Neural crest cell (in vitro differentiated cells): ENCODE measurements at regions not wholly inside any gene's neighbourhood (a gene's known extent, or its start where the extent isn't known, plus 50 kb on each side); places are given as distances from the start of the nearest gene placed in this dataset.

Experiments
- DNase-seq: peaks from one replicate; pipeline ENCODE4 v3.0.0; 2021; ENCODE audit warnings: low read depth, mixed read lengths, low spot score
- H3K27ac Mint-ChIP-seq: one replicate; pipeline ENCODE4 v1.8.0; 2021; ENCODE audit warnings: mild to moderate bottlenecking, mixed read lengths; ENCODE audit not compliant: unreplicated experiment
- H3K27me3 Mint-ChIP-seq: 2 replicates; pipeline ENCODE4 v1.8.0; 2021; ENCODE audit warnings: low read depth, mild to moderate bottlenecking, mixed read lengths
- H3K36me3 Mint-ChIP-seq: 2 replicates; pipeline ENCODE4 v1.8.0; 2021; ENCODE audit warnings: low read depth, mild to moderate bottlenecking, mixed read lengths
- H3K4me1 Mint-ChIP-seq: 2 replicates; pipeline ENCODE4 v1.8.0; 2021; ENCODE audit warnings: mixed read lengths
- H3K4me3 Mint-ChIP-seq: one replicate; pipeline ENCODE4 v1.8.0; 2021; ENCODE audit warnings: mild to moderate bottlenecking, mixed read lengths
- H3K9me3 Mint-ChIP-seq: 2 replicates; pipeline ENCODE4 v1.8.0; 2021; ENCODE audit warnings: mixed read lengths
- TF ChIP-seq, protein P1 (sequence below): fragments of 200-600 bp; sonication (generic); conservative IDR thresholded peaks from 2 replicates; pipeline ENCODE4 v1.5.0; 2021; ENCODE audit warnings: antibody characterized with exemption, mild to moderate bottlenecking

DNA sequence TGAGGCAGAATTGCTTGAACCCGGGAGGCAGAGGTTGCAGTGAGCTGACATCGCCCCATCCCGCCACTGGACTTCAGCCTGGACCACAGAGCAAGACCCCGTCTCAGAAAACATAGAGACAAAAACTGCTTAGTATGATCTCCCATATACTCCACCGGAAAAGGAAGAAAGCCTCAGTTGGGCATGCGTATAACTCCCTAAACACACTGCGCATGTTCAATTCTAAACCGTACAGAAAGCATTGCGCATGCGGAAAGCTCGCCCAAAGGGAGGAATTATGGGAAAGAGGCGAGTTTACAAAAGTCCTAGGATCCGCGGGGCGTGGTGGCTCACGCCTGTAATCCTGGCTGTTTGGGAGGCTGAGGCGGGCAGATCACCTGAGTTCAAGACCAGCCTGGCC lies 312.7 kb upstream of the ERCC4 start:
- peaks cover 3% of the 10 kb centered on the region for H3K9me3 Mint-ChIP-seq

DNA sequence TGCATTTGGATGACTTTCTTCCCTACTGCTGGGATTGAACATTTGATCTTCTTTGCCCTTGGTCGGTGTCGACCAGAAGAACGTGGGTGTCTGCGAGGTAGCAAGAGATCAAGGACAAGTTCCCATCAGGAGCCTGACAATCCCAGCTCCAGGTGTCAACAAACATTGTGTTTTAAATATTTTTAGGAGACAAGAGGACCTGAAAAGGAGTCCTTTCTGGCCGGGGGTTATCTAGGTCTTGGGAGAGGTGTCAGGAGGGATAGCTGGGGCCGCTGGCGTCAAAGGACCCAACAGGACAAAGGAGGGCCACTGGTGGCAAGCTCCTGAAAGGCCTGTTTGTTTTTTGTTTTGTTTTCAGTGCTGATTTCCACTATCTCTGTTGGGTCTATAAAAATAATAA lies 308.4 kb upstream of the ERCC4 start:
- Mint-ChIP-seq H3K27me3 (no peaks in the 10 kb centered on the region), H3K36me3 (no peaks in the 10 kb centered on the region), H3K27ac (no peak overlapping the region), H3K4me1 (peaks cover 17% of the 10 kb centered on the region), H3K9me3 (peaks cover 3% of the 10 kb centered on the region), H3K4me3 (no peak overlapping the region)
- no peak for DNase-seq
- TF ChIP-seq, protein P1, sequence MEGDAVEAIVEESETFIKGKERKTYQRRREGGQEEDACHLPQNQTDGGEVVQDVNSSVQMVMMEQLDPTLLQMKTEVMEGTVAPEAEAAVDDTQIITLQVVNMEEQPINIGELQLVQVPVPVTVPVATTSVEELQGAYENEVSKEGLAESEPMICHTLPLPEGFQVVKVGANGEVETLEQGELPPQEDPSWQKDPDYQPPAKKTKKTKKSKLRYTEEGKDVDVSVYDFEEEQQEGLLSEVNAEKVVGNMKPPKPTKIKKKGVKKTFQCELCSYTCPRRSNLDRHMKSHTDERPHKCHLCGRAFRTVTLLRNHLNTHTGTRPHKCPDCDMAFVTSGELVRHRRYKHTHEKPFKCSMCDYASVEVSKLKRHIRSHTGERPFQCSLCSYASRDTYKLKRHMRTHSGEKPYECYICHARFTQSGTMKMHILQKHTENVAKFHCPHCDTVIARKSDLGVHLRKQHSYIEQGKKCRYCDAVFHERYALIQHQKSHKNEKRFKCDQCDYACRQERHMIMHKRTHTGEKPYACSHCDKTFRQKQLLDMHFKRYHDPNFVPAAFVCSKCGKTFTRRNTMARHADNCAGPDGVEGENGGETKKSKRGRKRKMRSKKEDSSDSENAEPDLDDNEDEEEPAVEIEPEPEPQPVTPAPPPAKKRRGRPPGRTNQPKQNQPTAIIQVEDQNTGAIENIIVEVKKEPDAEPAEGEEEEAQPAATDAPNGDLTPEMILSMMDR: no peak

More for the DNA sequence above, 312.7 kb upstream of the ERCC4 start:
- Mint-ChIP-seq H3K36me3 (no peaks in the 10 kb centered on the region), H3K4me3 (no peak overlapping the region), H3K27ac (no peak overlapping the region), H3K4me1 (peaks cover 18% of the 10 kb centered on the region), H3K27me3 (no peaks in the 10 kb centered on the region)
- TF ChIP-seq, protein P1: no peak
- DNase-seq: no peak

GRCh38 chr16:13612623-13613022 lies 307.3 kb upstream of the ERCC4 start:
- Mint-ChIP-seq H3K4me1 (peaks cover 17% of the 10 kb centered on the region), H3K36me3 (no peaks in the 10 kb centered on the region), H3K9me3 (no peaks in the 10 kb centered on the region), H3K27me3 (no peaks in the 10 kb centered on the region), H3K4me3 (no peak overlapping the region), H3K27ac (no peak overlapping the region)
- DNase-seq: no peak
- TF ChIP-seq, protein P1: no peak

GRCh38 chr16:13613165-13613564 lies 306.8 kb upstream of the ERCC4 start:
- H3K36me3 Mint-ChIP-seq: no peaks in the 10 kb centered on the region
- no peak for DNase-seq
- TF ChIP-seq, protein P1: no peak
- H3K9me3 Mint-ChIP-seq: no peaks in the 10 kb centered on the region
- peaks cover 17% of the 10 kb centered on the region for H3K4me1 Mint-ChIP-seq
- H3K27me3 Mint-ChIP-seq: no peaks in the 10 kb centered on the region
- H3K4me3 Mint-ChIP-seq: no peak overlapping the region
- H3K27ac Mint-ChIP-seq: no peak overlapping the region

- no peak overlapping the region for H3K27ac Mint-ChIP-seq
- no peak for DNase-seq
- no peaks in the 10 kb centered on the region for H3K36me3 Mint-ChIP-seq
- no peaks in the 10 kb centered on the region for H3K9me3 Mint-ChIP-seq
- TF ChIP-seq, protein P1: no peak
- no peaks in the 10 kb centered on the region for H3K27me3 Mint-ChIP-seq
- H3K4me3 Mint-ChIP-seq: no peak overlapping the region
- H3K4me1 Mint-ChIP-seq: no peaks in the 10 kb centered on the region
Observed at GRCh38 chr16:13621639-13622038, 298.3 kb upstream of the ERCC4 start.

GRCh38 chr16:13628156-13628555 lies 291.8 kb upstream of the ERCC4 start:
- Mint-ChIP-seq H3K4me3 (no peak overlapping the region), H3K27ac (no peak overlapping the region), H3K36me3 (no peaks in the 10 kb centered on the region), H3K27me3 (no peaks in the 10 kb centered on the region), H3K4me1 (no peaks in the 10 kb centered on the region), H3K9me3 (no peaks in the 10 kb centered on the region)
- DNase-seq: no peak
- TF ChIP-seq, protein P1: no peak
